Immature natural killer cell (primary cell): ENCODE measurements at regions not wholly inside any gene's neighbourhood (a gene's known extent, or its start where the extent isn't known, plus 50 kb on each side); places are given as distances from the start of the nearest gene placed in this dataset.

Experiments used
- DNase-seq, 3 donors: peaks; one replicate each; pipeline ENCODE4 v3.0.0; 2022; ENCODE audit warnings: mixed read lengths in 1 of 3
- H3K27ac Mint-ChIP-seq, 6 donors: one replicate each; pipeline ENCODE4 v1.8.0; 2020; ENCODE audit warnings: mixed read lengths in 6 of 6, mild to moderate bottlenecking in 5 of 6, inconsistent platforms in 4 of 6, moderate library complexity in 3 of 6
- H3K27me3 Mint-ChIP-seq, 3 donors: one replicate each; pipeline ENCODE4 v1.8.0; 2020 to 2021; ENCODE audit warnings: low read depth in 3 of 3, mild to moderate bottlenecking in 3 of 3, mixed read lengths in 3 of 3, moderate library complexity in 3 of 3, inconsistent platforms in 1 of 3
- H3K36me3 Mint-ChIP-seq, 3 donors: one replicate each; pipeline ENCODE4 v1.8.0; 2020; ENCODE audit warnings: mixed read lengths in 3 of 3, inconsistent platforms in 2 of 3, mild to moderate bottlenecking in 2 of 3
- H3K4me1 Mint-ChIP-seq, 2 donors: one replicate each; pipeline ENCODE4 v1.8.0; 2020; ENCODE audit warnings: inconsistent platforms in 2 of 2, mild to moderate bottlenecking in 2 of 2, mixed read lengths in 2 of 2, moderate library complexity in 1 of 2
- H3K4me3 Mint-ChIP-seq, 5 donors: one replicate each; pipeline ENCODE4 v1.8.0; 2020; ENCODE audit warnings: mild to moderate bottlenecking in 5 of 5, mixed read lengths in 5 of 5, inconsistent platforms in 3 of 5, moderate library complexity in 3 of 5
- H3K9me3 Mint-ChIP-seq, 6 donors: one replicate each; pipeline ENCODE4 v1.8.0; 2020; ENCODE audit warnings: mild to moderate bottlenecking in 6 of 6, mixed read lengths in 6 of 6, inconsistent platforms in 4 of 6, moderate library complexity in 3 of 6

GRCh38 chr18:33851546-33852078, 273.6 kb downstream of the ASXL3 start:
- peaks cover 0 to 1% (median 0%) of the 10 kb centered on the region in 3 donors for H3K27me3 Mint-ChIP-seq

GRCh38 chr18:33849731-33850130, 271.7 kb downstream of the ASXL3 start:
- Mint-ChIP-seq H3K4me3 (no peak overlapping the region), H3K9me3 (peaks cover 2 to 24% (median 5%) of the 10 kb centered on the region in 6 donors), H3K36me3 (no peaks in the 10 kb centered on the region), H3K27me3 (peaks cover 0 to 7% (median 1%) of the 10 kb centered on the region in 3 donors), H3K4me1 (no peaks in the 10 kb centered on the region), H3K27ac (no peak overlapping the region)
- no peak for DNase-seq

More at GRCh38 chr18:33851546-33852078, 273.6 kb downstream of the ASXL3 start:
- Mint-ChIP-seq H3K27ac (no peak overlapping the region), H3K36me3 (no peaks in the 10 kb centered on the region), H3K4me1 (no peaks in the 10 kb centered on the region), H3K4me3 (no peak overlapping the region), H3K9me3 (peaks cover 2 to 22% (median 6%) of the 10 kb centered on the region in 6 donors)
- no peak for DNase-seq

- H3K9me3 Mint-ChIP-seq: peaks cover 0 to 11% (median 3%) of the 10 kb centered on the region in 6 donors
- H3K4me3 Mint-ChIP-seq: no peak overlapping the region
- H3K36me3 Mint-ChIP-seq: no peaks in the 10 kb centered on the region
- H3K4me1 Mint-ChIP-seq: no peaks in the 10 kb centered on the region
- H3K27ac Mint-ChIP-seq: no peak overlapping the region
- no peak for DNase-seq
- peaks cover 0 to 7% (median 2%) of the 10 kb centered on the region in 3 donors for H3K27me3 Mint-ChIP-seq
Observed at GRCh38 chr18:33844232-33844631, 266.2 kb downstream of the ASXL3 start.

GRCh38 chr18:33841221-33841967, 263.4 kb downstream of the ASXL3 start:
- Mint-ChIP-seq H3K4me3 (no peak overlapping the region), H3K27me3 (peaks cover 0 to 6% (median 2%) of the 10 kb centered on the region in 3 donors), H3K27ac (no peak overlapping the region), H3K9me3 (peaks cover 0 to 24% (median 3%) of the 10 kb centered on the region in 6 donors), H3K4me1 (no peaks in the 10 kb centered on the region), H3K36me3 (no peaks in the 10 kb centered on the region)
- no peak for DNase-seq

- H3K36me3 Mint-ChIP-seq: no peaks in the 10 kb centered on the region
- H3K9me3 Mint-ChIP-seq: peaks cover 0 to 26% (median 5%) of the 10 kb centered on the region in 6 donors
- no peak overlapping the region for H3K4me3 Mint-ChIP-seq
- H3K27me3 Mint-ChIP-seq: peaks cover 0 to 3% (median 2%) of the 10 kb centered on the region in 3 donors
- no peak overlapping the region for H3K27ac Mint-ChIP-seq
- no peak for DNase-seq
- no peaks in the 10 kb centered on the region for H3K4me1 Mint-ChIP-seq
Observed at GRCh38 chr18:33840212-33840593, 262.2 kb downstream of the ASXL3 start.

- Mint-ChIP-seq H3K36me3 (no peaks in the 10 kb centered on the region), H3K4me3 (no peak overlapping the region), H3K27me3 (peaks cover 0 to 2% (median 2%) of the 10 kb centered on the region in 3 donors), H3K27ac (no peak overlapping the region), H3K4me1 (no peaks in the 10 kb centered on the region), H3K9me3 (peaks cover 0 to 26% (median 5%) of the 10 kb centered on the region in 6 donors)
- DNase-seq: no peak
Observed at GRCh38 chr18:33839452-33840211, 261.6 kb downstream of the ASXL3 start.

GRCh38 chr18:33838054-33838453, 260.0 kb downstream of the ASXL3 start:
- Mint-ChIP-seq H3K27me3 (peaks cover 0 to 3% (median 2%) of the 10 kb centered on the region in 3 donors), H3K4me3 (no peak overlapping the region), H3K27ac (no peak overlapping the region), H3K36me3 (no peaks in the 10 kb centered on the region), H3K9me3 (peaks cover 0 to 32% (median 9%) of the 10 kb centered on the region in 6 donors), H3K4me1 (no peaks in the 10 kb centered on the region)
- DNase-seq: no peak

GRCh38 chr18:33837191-33837590, 259.2 kb downstream of the ASXL3 start:
- no peak for DNase-seq
- H3K4me3 Mint-ChIP-seq: no peak overlapping the region
- no peaks in the 10 kb centered on the region for H3K36me3 Mint-ChIP-seq
- H3K27me3 Mint-ChIP-seq: peaks cover 0 to 3% (median 0%) of the 10 kb centered on the region in 3 donors
- H3K27ac Mint-ChIP-seq: no peak overlapping the region
- peaks cover 0 to 36% (median 11%) of the 10 kb centered on the region in 6 donors for H3K9me3 Mint-ChIP-seq
- no peaks in the 10 kb centered on the region for H3K4me1 Mint-ChIP-seq

- Mint-ChIP-seq H3K9me3 (peaks cover 0 to 38% (median 13%) of the 10 kb centered on the region in 6 donors), H3K36me3 (peaks cover 0 to 3% (median 0%) of the 10 kb centered on the region in 3 donors), H3K27ac (no peak overlapping the region), H3K27me3 (peaks cover 0 to 3% (median 0%) of the 10 kb centered on the region in 3 donors), H3K4me1 (no peaks in the 10 kb centered on the region), H3K4me3 (no peak overlapping the region)
- DNase-seq: no peak
Observed at GRCh38 chr18:33836564-33836963, 258.5 kb downstream of the ASXL3 start.

- no peak overlapping the region for H3K4me3 Mint-ChIP-seq
- H3K36me3 Mint-ChIP-seq: peaks cover 0 to 4% (median 0%) of the 10 kb centered on the region in 3 donors
- H3K4me1 Mint-ChIP-seq: no peaks in the 10 kb centered on the region
- H3K27me3 Mint-ChIP-seq: peaks cover 0 to 3% (median 0%) of the 10 kb centered on the region in 3 donors
- peaks cover 0 to 38% (median 16%) of the 10 kb centered on the region in 6 donors for H3K9me3 Mint-ChIP-seq
- H3K27ac Mint-ChIP-seq: no peak overlapping the region
- no peak for DNase-seq
Observed at GRCh38 chr18:33835419-33835818, 257.4 kb downstream of the ASXL3 start.

GRCh38 chr18:33833842-33834241, 255.8 kb downstream of the ASXL3 start:
- H3K27me3 Mint-ChIP-seq: peaks cover 0 to 3% (median 0%) of the 10 kb centered on the region in 3 donors
- H3K4me3 Mint-ChIP-seq: no peak overlapping the region
- H3K27ac Mint-ChIP-seq: no peak overlapping the region
- peaks cover 0 to 4% (median 0%) of the 10 kb centered on the region in 3 donors for H3K36me3 Mint-ChIP-seq
- no peaks in the 10 kb centered on the region for H3K4me1 Mint-ChIP-seq
- no peak for DNase-seq
- peaks cover 0 to 38% (median 19%) of the 10 kb centered on the region in 6 donors for H3K9me3 Mint-ChIP-seq

- H3K27ac Mint-ChIP-seq: no peak overlapping the region
- no peaks in the 10 kb centered on the region for H3K4me1 Mint-ChIP-seq
- H3K4me3 Mint-ChIP-seq: no peak overlapping the region
- peaks cover 0 to 30% (median 16%) of the 10 kb centered on the region in 6 donors for H3K9me3 Mint-ChIP-seq
- no peak for DNase-seq
- peaks cover 0 to 3% (median 0%) of the 10 kb centered on the region in 3 donors for H3K27me3 Mint-ChIP-seq
- peaks cover 0 to 4% (median 0%) of the 10 kb centered on the region in 3 donors for H3K36me3 Mint-ChIP-seq
Observed at GRCh38 chr18:33831424-33831823, 253.4 kb downstream of the ASXL3 start.

GRCh38 chr18:33830213-33830612, 252.2 kb downstream of the ASXL3 start:
- H3K27me3 Mint-ChIP-seq: peaks cover 0 to 1% (median 0%) of the 10 kb centered on the region in 3 donors
- DNase-seq: no peak
- peaks cover 0 to 4% (median 0%) of the 10 kb centered on the region in 3 donors for H3K36me3 Mint-ChIP-seq
- H3K4me3 Mint-ChIP-seq: no peak overlapping the region
- H3K4me1 Mint-ChIP-seq: no peaks in the 10 kb centered on the region
- peaks cover 5 to 25% (median 13%) of the 10 kb centered on the region in 6 donors for H3K9me3 Mint-ChIP-seq
- H3K27ac Mint-ChIP-seq: no peak overlapping the region

- Mint-ChIP-seq H3K27ac (no peak overlapping the region), H3K4me1 (no peaks in the 10 kb centered on the region), H3K27me3 (no peaks in the 10 kb centered on the region), H3K4me3 (no peak overlapping the region), H3K36me3 (peaks cover 0 to 4% (median 0%) of the 10 kb centered on the region in 3 donors), H3K9me3 (peaks cover 5 to 30% (median 13%) of the 10 kb centered on the region in 6 donors)
- DNase-seq: no peak
Observed at GRCh38 chr18:33828949-33829348, 250.9 kb downstream of the ASXL3 start.
